ENCODE measurements at regions not wholly inside any gene's neighbourhood (a gene's known extent, or its start where the extent isn't known, plus 50 kb on each side); places are given as distances from the start of the nearest gene placed in this dataset.

DNA sequence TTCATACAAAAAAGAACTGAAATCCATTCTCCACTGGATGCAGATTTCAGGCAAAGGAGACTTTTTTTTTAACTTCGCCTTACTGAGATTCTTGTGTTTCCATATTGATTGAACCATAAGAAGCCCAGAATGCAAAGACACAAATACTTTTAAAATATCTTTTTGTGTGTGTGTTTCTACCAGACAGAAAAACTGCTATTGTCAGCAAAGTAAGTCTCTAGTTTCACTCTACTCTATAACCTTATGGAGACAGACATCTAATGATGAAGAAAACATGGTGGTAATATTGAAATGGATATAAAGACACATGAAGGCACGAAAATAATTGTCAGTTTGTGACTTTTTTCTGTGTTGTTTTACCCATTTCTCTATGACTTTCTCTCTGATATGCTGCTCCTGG is 260.3 kb upstream of the RORB start:
- TF ChIP-seq, protein P1, sequence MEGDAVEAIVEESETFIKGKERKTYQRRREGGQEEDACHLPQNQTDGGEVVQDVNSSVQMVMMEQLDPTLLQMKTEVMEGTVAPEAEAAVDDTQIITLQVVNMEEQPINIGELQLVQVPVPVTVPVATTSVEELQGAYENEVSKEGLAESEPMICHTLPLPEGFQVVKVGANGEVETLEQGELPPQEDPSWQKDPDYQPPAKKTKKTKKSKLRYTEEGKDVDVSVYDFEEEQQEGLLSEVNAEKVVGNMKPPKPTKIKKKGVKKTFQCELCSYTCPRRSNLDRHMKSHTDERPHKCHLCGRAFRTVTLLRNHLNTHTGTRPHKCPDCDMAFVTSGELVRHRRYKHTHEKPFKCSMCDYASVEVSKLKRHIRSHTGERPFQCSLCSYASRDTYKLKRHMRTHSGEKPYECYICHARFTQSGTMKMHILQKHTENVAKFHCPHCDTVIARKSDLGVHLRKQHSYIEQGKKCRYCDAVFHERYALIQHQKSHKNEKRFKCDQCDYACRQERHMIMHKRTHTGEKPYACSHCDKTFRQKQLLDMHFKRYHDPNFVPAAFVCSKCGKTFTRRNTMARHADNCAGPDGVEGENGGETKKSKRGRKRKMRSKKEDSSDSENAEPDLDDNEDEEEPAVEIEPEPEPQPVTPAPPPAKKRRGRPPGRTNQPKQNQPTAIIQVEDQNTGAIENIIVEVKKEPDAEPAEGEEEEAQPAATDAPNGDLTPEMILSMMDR (conservative IDR thresholded peaks at IDR 0.05), result no peak
- no peak for TF ChIP-seq EZH2 (IDR thresholded peaks at IDR 0.05; ENCODE audit: low read depth)

All from PC-9 (cell line).